Upper lobe of right lung (tissue), 1 donor: ENCODE measurements at regions not wholly inside any gene's neighbourhood (a gene's known extent, or its start where the extent isn't known, plus 50 kb on each side); places are given as distances from the start of the nearest gene placed in this dataset.
A peak's percentile ranks its signal among the peaks of the same experiment; 100 is the strongest.

Experiments
- ATAC-seq: fragments of 200-7000 bp; cut with Tn5 transposase; one replicate; pipeline ENCODE4 v1.9.1; 2020; ENCODE audit warnings: mild to moderate bottlenecking, moderate library complexity
- DNase-seq: peaks from one replicate; pipeline ENCODE4 v3.0.0-alpha.2; 2020
- H3K27ac ChIP-seq: fragments of 200-600 bp; one replicate; pipeline ENCODE4 v1.8.0; 2022
- H3K27me3 ChIP-seq: fragments of 200-600 bp; one replicate; pipeline ENCODE4 v1.8.0; 2022; ENCODE audit warnings: mild to moderate bottlenecking
- H3K36me3 ChIP-seq: fragments of 200-600 bp; one replicate; pipeline ENCODE4 v1.8.0; 2022
- H3K4me1 ChIP-seq: fragments of 200-600 bp; one replicate; pipeline ENCODE4 v1.8.0; 2022
- H3K4me3 ChIP-seq: fragments of 200-600 bp; one replicate; pipeline ENCODE4 v1.8.0; 2022; ENCODE audit warnings: mild to moderate bottlenecking
- H3K9me3 ChIP-seq: fragments of 200-600 bp; one replicate; pipeline ENCODE4 v1.8.0; 2022
- intact Hi-C: fragments of 100-400 bp; cut with DNase I; formaldehyde crosslinking; loops from one replicate; pipeline ENCODE4 v1.11.0; 2022
- TF ChIP-seq, protein P1 (sequence below): fragments of 200-600 bp; IDR thresholded peaks from one replicate; pipeline ENCODE4 v1.8.0; 2022; ENCODE audit warnings: antibody characterized with exemption
- donor health status: DM: no; HTN: yes; CAD: no; lungs with severe emphysema.

DNA sequence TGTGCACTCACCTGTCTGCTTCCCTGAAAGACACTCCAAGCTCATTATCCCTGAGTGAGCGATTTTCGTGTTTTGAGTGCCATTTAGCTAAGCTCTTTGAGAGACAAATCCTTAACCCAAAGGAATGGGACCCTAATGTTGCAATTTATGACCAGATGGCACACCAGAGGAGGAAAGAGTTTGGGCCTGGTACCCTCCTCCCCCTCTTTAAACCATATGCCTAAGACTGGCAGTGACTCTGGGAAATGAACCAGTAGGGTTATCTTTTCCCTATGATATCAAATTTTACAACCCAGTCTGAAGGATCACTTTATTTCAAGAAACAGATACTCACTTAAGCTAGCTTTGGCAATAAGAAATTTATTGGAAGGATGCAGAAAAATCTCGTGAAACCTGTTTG lies 550.4 kb downstream of the TOX3 start:
- no peaks in the 10 kb centered on the region for H3K9me3 ChIP-seq
- ATAC-seq (no peak), DNase-seq (no peak)
- no peaks in the 10 kb centered on the region for H3K4me1 ChIP-seq
- TF ChIP-seq, protein P1, sequence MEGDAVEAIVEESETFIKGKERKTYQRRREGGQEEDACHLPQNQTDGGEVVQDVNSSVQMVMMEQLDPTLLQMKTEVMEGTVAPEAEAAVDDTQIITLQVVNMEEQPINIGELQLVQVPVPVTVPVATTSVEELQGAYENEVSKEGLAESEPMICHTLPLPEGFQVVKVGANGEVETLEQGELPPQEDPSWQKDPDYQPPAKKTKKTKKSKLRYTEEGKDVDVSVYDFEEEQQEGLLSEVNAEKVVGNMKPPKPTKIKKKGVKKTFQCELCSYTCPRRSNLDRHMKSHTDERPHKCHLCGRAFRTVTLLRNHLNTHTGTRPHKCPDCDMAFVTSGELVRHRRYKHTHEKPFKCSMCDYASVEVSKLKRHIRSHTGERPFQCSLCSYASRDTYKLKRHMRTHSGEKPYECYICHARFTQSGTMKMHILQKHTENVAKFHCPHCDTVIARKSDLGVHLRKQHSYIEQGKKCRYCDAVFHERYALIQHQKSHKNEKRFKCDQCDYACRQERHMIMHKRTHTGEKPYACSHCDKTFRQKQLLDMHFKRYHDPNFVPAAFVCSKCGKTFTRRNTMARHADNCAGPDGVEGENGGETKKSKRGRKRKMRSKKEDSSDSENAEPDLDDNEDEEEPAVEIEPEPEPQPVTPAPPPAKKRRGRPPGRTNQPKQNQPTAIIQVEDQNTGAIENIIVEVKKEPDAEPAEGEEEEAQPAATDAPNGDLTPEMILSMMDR = no peak
- no peak overlapping the region for H3K27ac ChIP-seq
- no peak overlapping the region for H3K4me3 ChIP-seq
- H3K27me3 ChIP-seq = no peaks in the 10 kb centered on the region
- no peaks in the 10 kb centered on the region for H3K36me3 ChIP-seq
- intact Hi-C loops = no loop called here

DNA sequence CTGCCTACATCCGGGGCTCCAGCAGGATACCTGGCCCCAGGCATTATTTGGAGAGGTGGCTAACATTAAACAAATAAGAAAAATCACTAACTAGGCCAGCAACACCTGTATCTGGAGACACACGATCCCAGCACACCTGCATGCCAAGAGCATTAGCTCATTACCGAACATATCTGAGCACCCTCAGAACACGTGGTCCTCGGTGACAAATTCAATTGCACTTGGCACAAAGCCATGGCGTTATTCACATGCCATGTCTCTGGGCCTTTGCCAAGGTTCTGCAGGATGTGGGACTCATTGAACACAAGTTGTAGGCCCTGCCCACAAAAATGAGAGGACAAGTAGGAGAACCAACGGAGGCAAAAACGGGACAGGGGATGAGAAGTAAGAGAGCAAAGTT lies 552.3 kb downstream of the TOX3 start:
- TF ChIP-seq, protein P1 = no peak
- intact Hi-C loops = no loop called here
- Histone ChIP-seq H3K4me3 (no peak overlapping the region), H3K9me3 (no peaks in the 10 kb centered on the region), H3K4me1 (no peaks in the 10 kb centered on the region), H3K27me3 (no peaks in the 10 kb centered on the region), H3K36me3 (no peaks in the 10 kb centered on the region), H3K27ac (peak overlapping the region; percentile 36)
- DNase-seq (peak; percentile 77), ATAC-seq (peak; percentile 95)

DNA sequence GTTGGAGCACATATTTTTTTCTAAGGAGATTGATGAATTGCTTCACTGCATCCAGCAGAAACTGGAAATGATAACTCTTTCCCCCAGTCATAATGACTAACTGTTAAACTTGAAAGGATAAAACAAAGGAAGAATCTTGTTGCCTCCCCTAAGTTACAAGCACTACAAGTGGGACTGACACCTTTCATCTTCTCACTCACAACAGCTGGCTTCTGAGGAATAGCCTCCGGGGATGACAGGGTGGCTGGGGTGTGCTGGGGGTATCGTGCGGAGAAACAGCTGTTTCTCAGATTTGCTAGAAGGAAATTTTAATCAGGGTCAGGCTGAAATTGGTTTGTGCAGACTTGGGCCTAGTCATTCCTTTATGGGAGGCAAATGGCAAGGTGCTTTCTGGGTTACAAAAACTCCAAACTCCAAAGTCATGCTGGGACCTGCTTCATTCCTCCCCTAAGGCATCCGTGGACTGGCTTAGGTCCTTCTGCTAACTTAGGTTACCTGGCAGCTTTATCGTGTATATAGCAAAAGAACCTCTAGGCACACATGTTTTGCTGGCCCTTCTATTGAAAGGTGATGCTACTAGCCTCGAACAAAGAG lies 557.2 kb downstream of the TOX3 start:
- Histone ChIP-seq H3K4me1 (no peaks in the 10 kb centered on the region), H3K36me3 (no peaks in the 10 kb centered on the region), H3K9me3 (no peaks in the 10 kb centered on the region), H3K27me3 (no peaks in the 10 kb centered on the region), H3K4me3 (no peak overlapping the region), H3K27ac (no peak overlapping the region)
- DNase-seq = no peak
- ATAC-seq = no peak
- TF ChIP-seq, protein P1 = no peak
- intact Hi-C loops = no loop called here

DNA sequence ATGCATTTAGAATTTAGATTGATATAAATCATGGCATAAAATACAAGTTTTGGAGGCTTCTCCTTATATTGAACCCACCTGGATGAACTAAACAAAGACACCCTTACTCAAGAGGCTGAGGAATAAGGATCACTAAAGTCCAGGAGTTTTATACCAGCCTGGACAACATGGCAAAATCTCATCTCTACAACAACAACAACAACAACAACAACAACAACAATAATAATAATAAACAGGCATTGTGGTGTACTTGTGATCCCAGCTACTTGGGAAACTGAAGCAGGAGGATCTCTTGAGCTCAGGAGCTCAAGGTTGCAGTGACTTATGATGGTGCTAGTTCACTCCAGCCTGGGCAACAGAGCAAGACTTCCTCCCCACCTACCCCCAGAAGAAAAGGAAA lies 558.0 kb downstream of the TOX3 start:
- H3K4me1 ChIP-seq = no peaks in the 10 kb centered on the region
- intact Hi-C loops = no loop called here
- ATAC-seq = no peak
- TF ChIP-seq, protein P1 = no peak
- no peaks in the 10 kb centered on the region for H3K9me3 ChIP-seq
- no peaks in the 10 kb centered on the region for H3K27me3 ChIP-seq
- DNase-seq = no peak
- no peaks in the 10 kb centered on the region for H3K36me3 ChIP-seq
- no peak overlapping the region for H3K4me3 ChIP-seq
- H3K27ac ChIP-seq = no peak overlapping the region

GRCh38 chr16:51987519-51987918 lies 559.4 kb downstream of the TOX3 start:
- H3K9me3 ChIP-seq = no peaks in the 10 kb centered on the region
- no peak for ATAC-seq
- H3K4me3 ChIP-seq = no peak overlapping the region
- no peaks in the 10 kb centered on the region for H3K36me3 ChIP-seq
- TF ChIP-seq, protein P1 = no peak
- H3K4me1 ChIP-seq = no peaks in the 10 kb centered on the region
- intact Hi-C loops = no loop called here
- no peak overlapping the region for H3K27ac ChIP-seq
- H3K27me3 ChIP-seq = no peaks in the 10 kb centered on the region
- no peak for DNase-seq

DNA sequence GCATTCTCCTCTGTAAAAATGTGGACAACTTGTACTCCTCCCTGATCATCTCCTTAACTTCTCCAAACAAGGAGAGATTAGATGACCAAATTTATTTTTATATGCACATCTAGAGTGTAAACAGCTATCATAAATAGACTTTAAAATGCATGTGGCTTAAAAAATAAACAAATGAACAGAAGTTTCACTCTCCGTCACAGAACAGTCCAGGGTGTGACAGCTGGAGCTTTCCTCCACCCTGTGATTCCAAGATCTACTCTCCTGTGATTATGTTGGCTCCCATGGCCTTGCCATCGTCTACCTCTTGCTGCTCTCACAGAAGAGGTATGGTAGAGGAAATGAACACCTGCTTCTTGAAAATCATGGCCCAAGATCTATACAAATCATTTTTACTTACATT lies 560.2 kb downstream of the TOX3 start:
- TF ChIP-seq, protein P1 = no peak
- no peaks in the 10 kb centered on the region for H3K27me3 ChIP-seq
- H3K27ac ChIP-seq = no peak overlapping the region
- intact Hi-C loops = no loop called here
- no peaks in the 10 kb centered on the region for H3K9me3 ChIP-seq
- no peaks in the 10 kb centered on the region for H3K36me3 ChIP-seq
- DNase-seq (no peak), ATAC-seq (no peak)
- H3K4me1 ChIP-seq = no peaks in the 10 kb centered on the region
- no peak overlapping the region for H3K4me3 ChIP-seq
